ENCODE measurements at regions not wholly inside any gene's neighbourhood (a gene's known extent, or its start where the extent isn't known, plus 50 kb on each side); places are given as distances from the start of the nearest gene placed in this dataset.

DNA sequence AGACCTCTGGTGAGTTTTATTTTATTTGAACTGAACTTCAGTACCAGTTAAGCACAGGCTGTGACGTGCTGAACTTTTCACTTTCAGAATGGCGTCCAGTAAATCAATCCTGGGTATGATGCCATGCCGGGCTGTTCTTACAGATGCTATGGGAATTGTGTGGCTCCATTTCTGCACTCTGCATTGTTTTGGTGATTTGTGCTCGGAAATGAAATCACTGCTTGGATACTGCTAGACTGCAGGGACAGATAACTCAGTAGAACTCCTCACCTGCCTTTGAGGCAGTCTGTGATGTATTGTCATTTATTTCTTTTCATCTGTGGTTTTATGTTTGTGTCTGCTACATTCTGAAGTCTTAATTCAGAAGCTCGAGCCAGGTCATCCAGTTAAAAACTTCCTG lies 172.7 kb downstream of the PTPN11 start:
- H2BK15ac ChIP-seq (ENCODE audit: low read depth, poor library complexity, severe bottlenecking), result no peak overlapping the region
- no peak overlapping the region for H3K4me2 ChIP-seq (ENCODE audit: low read length, poor library complexity, severe bottlenecking)
- H3K18ac ChIP-seq (ENCODE audit: low read depth in 1 of 2, low read length in 2 of 2), result no peak overlapping the region
- no peak overlapping the region for H2AK5ac ChIP-seq (ENCODE audit: low read length, severe bottlenecking)
- H3K79me1 ChIP-seq (replicated peaks; ENCODE audit: low read length, poor library complexity, severe bottlenecking), result no peaks in the 10 kb centered on the region
- H2BK120ac ChIP-seq (ENCODE audit: low read depth, low read length), result no peak overlapping the region
- no peak overlapping the region for H2AFZ ChIP-seq (ENCODE audit: low read depth, low read length)
- H3K14ac ChIP-seq (ENCODE audit: low read length in 2 of 2), result no peak overlapping the region
- H3K36me3 ChIP-seq (ENCODE audit: control insufficient read depth in 1 of 2, insufficient read depth in 2 of 2, low read depth in 1 of 2, low read length in 2 of 2), result no peaks in the 10 kb centered on the region
- H3K9me3 ChIP-seq (ENCODE audit: control insufficient read depth, low read length), result peaks cover 8% of the 10 kb centered on the region
- no peak overlapping the region for H3K4ac ChIP-seq (ENCODE audit: low read depth in 1 of 2, low read length in 2 of 2)
- DNase-seq, result no peak
- H2BK12ac ChIP-seq (ENCODE audit: low read length in 2 of 2), result no peak overlapping the region
- no peak overlapping the region for H2BK5ac ChIP-seq (ENCODE audit: low read depth, low read length, poor library complexity, severe bottlenecking)
- H4K91ac ChIP-seq (ENCODE audit: low read length), result no peak overlapping the region
- H3K4me3 ChIP-seq (ENCODE audit: insufficient read depth in 1 of 2, low read depth in 1 of 2, low read length in 2 of 2), result no peak overlapping the region
- WGBS, result 73% methylated on average over 5 of the region's 5 CpGs
- no peak overlapping the region for H4K8ac ChIP-seq (ENCODE audit: low read length)
- no peaks in the 10 kb centered on the region for H3K4me1 ChIP-seq (ENCODE audit: control insufficient read depth, insufficient read depth, low read depth, low read length)
- no peak overlapping the region for H3K27ac ChIP-seq (ENCODE audit: low read length, poor library complexity, severe bottlenecking)
- H3K27me3 ChIP-seq (ENCODE audit: control insufficient read depth in 1 of 2, insufficient read depth in 1 of 2, low read length in 2 of 2), result peaks cover 3 to 13% of the 10 kb centered on the region in 2 experiments
- H3K9ac ChIP-seq (ENCODE audit: low read length), result no peak overlapping the region
- H3K23ac ChIP-seq (ENCODE audit: low read length in 2 of 2), result no peak overlapping the region

DNA sequence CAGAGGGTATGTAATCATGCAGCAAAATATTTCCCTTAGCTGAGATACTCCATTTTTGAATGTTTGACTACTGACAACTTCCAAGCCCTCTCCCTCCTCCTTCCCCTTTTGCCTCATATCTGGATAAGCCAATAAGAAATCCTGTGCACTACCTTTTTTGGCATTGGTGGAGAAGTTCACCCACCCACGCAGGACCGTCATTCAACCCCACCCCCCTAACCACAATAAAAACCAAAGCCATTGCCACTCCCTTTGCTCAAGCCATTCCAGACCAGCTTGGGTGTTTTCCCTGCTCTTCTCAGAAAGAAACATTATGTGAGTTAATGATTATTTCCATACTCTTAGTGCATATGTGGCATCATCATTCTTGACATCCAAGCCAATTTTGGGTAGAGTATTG lies 176.7 kb downstream of the PTPN11 start:
- no peaks in the 10 kb centered on the region for H3K9me3 ChIP-seq (ENCODE audit: control insufficient read depth, low read length)
- H4K8ac ChIP-seq (ENCODE audit: low read length), result no peak overlapping the region

DNA sequence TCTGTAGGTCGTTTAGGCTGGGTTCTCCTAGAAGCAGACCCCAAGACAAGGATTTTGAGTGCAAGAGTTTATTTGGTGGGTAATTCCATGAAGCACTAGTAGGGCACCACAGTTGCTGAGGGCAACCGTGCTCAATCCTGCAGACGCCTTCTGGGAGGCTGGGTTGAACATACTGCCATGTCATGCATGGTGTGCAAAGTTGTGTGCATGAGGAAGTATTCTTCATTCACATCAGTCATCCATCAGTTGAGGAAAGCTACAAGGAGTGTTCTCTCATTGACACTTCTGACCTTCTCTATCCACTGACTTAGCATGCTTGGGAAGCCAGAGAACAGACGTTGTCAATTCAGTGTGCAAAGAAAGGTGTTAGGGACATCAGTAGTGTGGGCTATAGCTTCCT lies 179.2 kb downstream of the PTPN11 start:
- H4K91ac ChIP-seq (ENCODE audit: low read length), result no peak overlapping the region
- H3K14ac ChIP-seq (ENCODE audit: low read length in 2 of 2), result no peak overlapping the region
- H3K4me2 ChIP-seq (ENCODE audit: low read length, poor library complexity, severe bottlenecking), result no peak overlapping the region
- H3K79me1 ChIP-seq (replicated peaks; ENCODE audit: low read length, poor library complexity, severe bottlenecking), result no peaks in the 10 kb centered on the region
- no peak overlapping the region for H2AFZ ChIP-seq (ENCODE audit: low read depth, low read length)
- no peak overlapping the region for H2BK12ac ChIP-seq (ENCODE audit: low read length in 2 of 2)
- peaks cover 12 to 22% of the 10 kb centered on the region in 2 experiments for H3K27me3 ChIP-seq (ENCODE audit: control insufficient read depth in 1 of 2, insufficient read depth in 1 of 2, low read length in 2 of 2)
- H2BK5ac ChIP-seq (ENCODE audit: low read depth, low read length, poor library complexity, severe bottlenecking), result no peak overlapping the region
- H3K9me3 ChIP-seq (ENCODE audit: control insufficient read depth, low read length), result no peaks in the 10 kb centered on the region
- H3K4me1 ChIP-seq (ENCODE audit: control insufficient read depth, insufficient read depth, low read depth, low read length), result no peaks in the 10 kb centered on the region
- H3K27ac ChIP-seq (ENCODE audit: low read length, poor library complexity, severe bottlenecking), result no peak overlapping the region
- H3K9ac ChIP-seq (ENCODE audit: low read length), result no peak overlapping the region
- no peak overlapping the region for H2BK120ac ChIP-seq (ENCODE audit: low read depth, low read length)
- no peak overlapping the region for H3K4ac ChIP-seq (ENCODE audit: low read depth in 1 of 2, low read length in 2 of 2)
- no peak overlapping the region for H2AK5ac ChIP-seq (ENCODE audit: low read length, severe bottlenecking)
- H3K36me3 ChIP-seq (ENCODE audit: control insufficient read depth in 1 of 2, insufficient read depth in 2 of 2, low read depth in 1 of 2, low read length in 2 of 2), result no peaks in the 10 kb centered on the region
- H4K8ac ChIP-seq (ENCODE audit: low read length), result no peak overlapping the region
- no peak overlapping the region for H2BK15ac ChIP-seq (ENCODE audit: low read depth, poor library complexity, severe bottlenecking)
- no peak for DNase-seq
- 60% methylated on average over 3 of the region's 4 CpGs for WGBS
- no peak overlapping the region for H3K18ac ChIP-seq (ENCODE audit: low read depth in 1 of 2, low read length in 2 of 2)
- H3K23ac ChIP-seq (ENCODE audit: low read length in 2 of 2), result no peak overlapping the region
- no peak overlapping the region for H3K4me3 ChIP-seq (ENCODE audit: insufficient read depth in 1 of 2, low read depth in 1 of 2, low read length in 2 of 2)

More for the DNA sequence above, 176.7 kb downstream of the PTPN11 start:
- Histone ChIP-seq H3K18ac (ENCODE audit: low read depth in 1 of 2, low read length in 2 of 2) (no peak overlapping the region), H3K27ac (ENCODE audit: low read length, poor library complexity, severe bottlenecking) (no peak overlapping the region), H2BK15ac (ENCODE audit: low read depth, poor library complexity, severe bottlenecking) (no peak overlapping the region), H3K27me3 (ENCODE audit: control insufficient read depth in 1 of 2, insufficient read depth in 1 of 2, low read length in 2 of 2) (peaks cover 0 to 12% of the 10 kb centered on the region in 2 experiments), H3K23ac (ENCODE audit: low read length in 2 of 2) (no peak overlapping the region), H2AFZ (ENCODE audit: low read depth, low read length) (no peak overlapping the region), H3K4me2 (ENCODE audit: low read length, poor library complexity, severe bottlenecking) (no peak overlapping the region), H3K9ac (ENCODE audit: low read length) (no peak overlapping the region), H3K79me1 (replicated peaks; ENCODE audit: low read length, poor library complexity, severe bottlenecking) (no peaks in the 10 kb centered on the region), H4K91ac (ENCODE audit: low read length) (no peak overlapping the region), H3K4me1 (ENCODE audit: control insufficient read depth, insufficient read depth, low read depth, low read length) (no peaks in the 10 kb centered on the region), H3K36me3 (ENCODE audit: control insufficient read depth in 1 of 2, insufficient read depth in 2 of 2, low read depth in 1 of 2, low read length in 2 of 2) (no peaks in the 10 kb centered on the region), H3K4ac (ENCODE audit: low read depth in 1 of 2, low read length in 2 of 2) (no peak overlapping the region), H2BK120ac (ENCODE audit: low read depth, low read length) (no peak overlapping the region), H2BK5ac (ENCODE audit: low read depth, low read length, poor library complexity, severe bottlenecking) (no peak overlapping the region), H3K4me3 (ENCODE audit: insufficient read depth in 1 of 2, low read depth in 1 of 2, low read length in 2 of 2) (no peak overlapping the region), H2AK5ac (ENCODE audit: low read length, severe bottlenecking) (no peak overlapping the region), H3K14ac (ENCODE audit: low read length in 2 of 2) (no peak overlapping the region), H2BK12ac (ENCODE audit: low read length in 2 of 2) (no peak overlapping the region)
- DNase-seq, result no peak
- 72% methylated on average over 2 of the region's 2 CpGs for WGBS

DNA sequence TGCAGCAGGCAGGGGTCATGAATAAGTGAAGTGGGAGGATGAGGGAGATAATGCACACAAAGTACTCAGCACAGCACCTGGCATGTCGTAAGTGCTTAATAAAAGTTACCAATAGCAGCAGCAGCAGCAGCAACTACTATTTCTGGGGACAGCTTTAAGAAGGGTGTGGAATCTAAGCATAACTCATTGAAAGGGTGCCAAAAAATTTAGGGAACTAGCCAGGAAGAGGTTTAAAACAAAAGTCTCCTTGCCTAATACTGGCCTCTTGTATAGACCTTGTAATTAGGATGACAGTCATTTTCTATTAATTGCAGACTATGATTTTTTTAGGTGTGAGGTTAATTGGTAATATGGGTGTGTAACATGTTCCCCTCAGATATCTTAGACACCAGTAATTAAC lies 179.9 kb downstream of the PTPN11 start:
- DNase-seq, result no peak
- Histone ChIP-seq H3K4ac (ENCODE audit: low read depth in 1 of 2, low read length in 2 of 2) (no peak overlapping the region), H3K23ac (ENCODE audit: low read length in 2 of 2) (no peak overlapping the region), H3K27me3 (ENCODE audit: control insufficient read depth in 1 of 2, insufficient read depth in 1 of 2, low read length in 2 of 2) (peaks cover 12 to 25% of the 10 kb centered on the region in 2 experiments), H3K4me2 (ENCODE audit: low read length, poor library complexity, severe bottlenecking) (no peak overlapping the region), H3K9ac (ENCODE audit: low read length) (no peak overlapping the region), H2AFZ (ENCODE audit: low read depth, low read length) (no peak overlapping the region), H3K36me3 (ENCODE audit: control insufficient read depth in 1 of 2, insufficient read depth in 2 of 2, low read depth in 1 of 2, low read length in 2 of 2) (no peaks in the 10 kb centered on the region), H2BK15ac (ENCODE audit: low read depth, poor library complexity, severe bottlenecking) (no peak overlapping the region), H3K4me1 (ENCODE audit: control insufficient read depth, insufficient read depth, low read depth, low read length) (no peaks in the 10 kb centered on the region), H3K4me3 (ENCODE audit: insufficient read depth in 1 of 2, low read depth in 1 of 2, low read length in 2 of 2) (no peak overlapping the region), H3K79me1 (replicated peaks; ENCODE audit: low read length, poor library complexity, severe bottlenecking) (no peaks in the 10 kb centered on the region), H2BK120ac (ENCODE audit: low read depth, low read length) (no peak overlapping the region), H3K9me3 (ENCODE audit: control insufficient read depth, low read length) (no peaks in the 10 kb centered on the region), H3K27ac (ENCODE audit: low read length, poor library complexity, severe bottlenecking) (no peak overlapping the region), H2BK12ac (ENCODE audit: low read length in 2 of 2) (no peak overlapping the region), H2AK5ac (ENCODE audit: low read length, severe bottlenecking) (no peak overlapping the region), H4K8ac (ENCODE audit: low read length) (no peak overlapping the region), H4K91ac (ENCODE audit: low read length) (no peak overlapping the region), H3K14ac (ENCODE audit: low read length in 2 of 2) (no peak overlapping the region), H2BK5ac (ENCODE audit: low read depth, low read length, poor library complexity, severe bottlenecking) (no peak overlapping the region), H3K18ac (ENCODE audit: low read depth in 1 of 2, low read length in 2 of 2) (no peak overlapping the region)
- 71% methylated on average over 1 of the region's 1 CpG for WGBS

Data from mesenchymal stem cell (in vitro differentiated cells and primary cell).